ENCODE measurements at regions not wholly inside any gene's neighbourhood (a gene's known extent, or its start where the extent isn't known, plus 50 kb on each side); places are given as distances from the start of the nearest gene placed in this dataset.

DNA sequence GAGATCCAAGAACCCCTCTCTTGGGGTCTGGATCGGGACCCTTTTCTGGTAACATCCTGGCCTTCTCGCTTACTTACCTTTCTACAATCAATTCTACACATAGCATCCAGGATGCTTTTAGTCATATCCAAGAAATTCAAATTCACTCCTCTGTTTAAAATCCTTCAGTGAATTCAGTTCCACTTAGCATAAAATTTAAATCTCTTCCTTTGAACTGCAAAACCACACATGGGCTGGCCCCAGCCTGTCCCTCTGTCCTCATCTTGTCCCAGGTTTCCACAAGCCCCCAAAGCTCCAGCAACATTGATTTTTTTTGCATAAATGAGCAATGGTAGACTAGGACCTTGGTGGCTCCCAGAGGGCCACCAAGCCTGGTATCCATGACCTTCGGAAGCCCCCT lies 96.4 kb upstream of the C16orf82 start:
- Histone ChIP-seq H3K36me3 (ENCODE audit: control insufficient read depth in 1 of 2, insufficient read depth in 2 of 2, low read length in 2 of 2) (no peaks in the 10 kb centered on the region), H3K9me2 (ENCODE audit: insufficient read depth) (no peaks in the 10 kb centered on the region), H3K4me3 (replicated peaks in 1 of 2; ENCODE audit: low read depth in 1 of 2, low read length in 2 of 2) (no peak overlapping the region), H3K9ac (ENCODE audit: low read length) (no peak overlapping the region), H3K4me1 (ENCODE audit: control insufficient read depth in 1 of 2, insufficient read depth in 2 of 2, low read length in 2 of 2) (no peaks in the 10 kb centered on the region), H3K9me3 (ENCODE audit: control insufficient read depth in 1 of 2, insufficient read depth in 1 of 2, low read depth in 1 of 2, low read length in 2 of 2) (no peaks in the 10 kb centered on the region), H3K79me2 (ENCODE audit: insufficient read depth, low read length) (no peaks in the 10 kb centered on the region), H3K4me2 (ENCODE audit: low read length) (no peak overlapping the region), H3K27ac (ENCODE audit: low read depth, low read length) (no peak overlapping the region), H2AFZ (ENCODE audit: low read depth, low read length, poor library complexity, severe bottlenecking) (no peak overlapping the region), H3K27me3 (ENCODE audit: insufficient read depth, low read length) (peaks cover 18% of the 10 kb centered on the region; the same call in 1 of the 2 replicates), H4K20me1 (ENCODE audit: insufficient read depth) (no peaks in the 10 kb centered on the region)
- intact Hi-C loops (cut with micrococcal nuclease) = no loop called here
- BruUV-seq (replicated peaks) = no TSS peak
- no peak for DNase-seq (ENCODE audit: low read depth, low spot score)
- no peak for TF ChIP-seq CEBPB (IDR thresholded peaks at IDR 0.05; ENCODE audit: low read depth)
- no peak for TF ChIP-seq CTCF (IDR thresholded peaks at IDR 0.05 in 2 of 3, conservative IDR thresholded peaks at IDR 0.05 in 1 of 3; ENCODE audit: borderline replicate concordance in 1 of 3, insufficient read depth in 1 of 3, low read depth in 2 of 3, low read length in 2 of 3)
- TF ChIP-seq SIN3A (IDR thresholded peaks at IDR 0.05; ENCODE audit: low read depth) = no peak
- TF ChIP-seq ZNF274 (IDR thresholded peaks at IDR 0.05; ENCODE audit: low read depth, low read length) = no peak
- ChIA-PET RAD21 (ENCODE audit: low non-redundant PET in 1 of 2, low total read pairs in 2 of 2, uncharacterized antibody in 2 of 2, unreplicated experiment in 2 of 2) (no interaction called here), POLR2A (no interaction called here), CTCF (no interaction called here)
- no peak for ATAC-seq

GRCh38 chr16:26976873-26977272 lies 89.9 kb upstream of the C16orf82 start:
- H3K9me2 ChIP-seq (ENCODE audit: insufficient read depth) = no peaks in the 10 kb centered on the region
- no peaks in the 10 kb centered on the region for H3K9me3 ChIP-seq (ENCODE audit: control insufficient read depth in 1 of 2, insufficient read depth in 1 of 2, low read depth in 1 of 2, low read length in 2 of 2)
- ATAC-seq (no peak), DNase-seq (ENCODE audit: low read depth, low spot score) (no peak)
- ChIA-PET POLR2A (no interaction called here), CTCF (interaction anchor here (1.3 kb wide), 1 partner anchor 13 kb away, joined by 3 read pairs; no protein-coding TSS in a partner anchor), RAD21 (ENCODE audit: low non-redundant PET in 1 of 2, low total read pairs in 2 of 2, uncharacterized antibody in 2 of 2, unreplicated experiment in 2 of 2) (no interaction called here)
- H3K79me2 ChIP-seq (ENCODE audit: insufficient read depth, low read length) = no peaks in the 10 kb centered on the region
- H3K4me3 ChIP-seq (replicated peaks in 1 of 2; ENCODE audit: low read depth in 1 of 2, low read length in 2 of 2) = no peak overlapping the region
- intact Hi-C loops (cut with micrococcal nuclease) = no loop called here
- no TSS peak for BruUV-seq (replicated peaks)
- no peaks in the 10 kb centered on the region for H3K36me3 ChIP-seq (ENCODE audit: control insufficient read depth in 1 of 2, insufficient read depth in 2 of 2, low read length in 2 of 2)
- no peak overlapping the region for H3K4me2 ChIP-seq (ENCODE audit: low read length)
- TF ChIP-seq CEBPB (IDR thresholded peaks at IDR 0.05; ENCODE audit: low read depth) (no peak), EGR1 (IDR thresholded peaks at IDR 0.05; ENCODE audit: low read depth) (no peak), EZH2phosphoT487 (IDR thresholded peaks at IDR 0.05; ENCODE audit: borderline replicate concordance) (no peak), ZBTB33 (IDR thresholded peaks at IDR 0.05; ENCODE audit: extremely low read depth, insufficient replicate concordance, low read length) (no peak), TCF7L2 (IDR thresholded peaks at IDR 0.05; ENCODE audit: borderline replicate concordance, extremely low read depth, insufficient read depth, insufficient read length) (no peak), SIN3A (IDR thresholded peaks at IDR 0.05; ENCODE audit: low read depth) (no peak), EZH2 (IDR thresholded peaks at IDR 0.05) (no peak), CBX3 (IDR thresholded peaks at IDR 0.05; ENCODE audit: low read depth) (no peak), ZNF274 (IDR thresholded peaks at IDR 0.05; ENCODE audit: low read depth, low read length) (no peak), SRF (IDR thresholded peaks at IDR 0.05; ENCODE audit: low read depth) (no peak), ELF1 (IDR thresholded peaks at IDR 0.05; ENCODE audit: borderline replicate concordance, low read depth) (no peak), CTCF (IDR thresholded peaks at IDR 0.05 in 2 of 3, conservative IDR thresholded peaks at IDR 0.05 in 1 of 3; ENCODE audit: borderline replicate concordance in 1 of 3, insufficient read depth in 1 of 3, low read depth in 2 of 3, low read length in 2 of 3) (no peak), JUND (IDR thresholded peaks at IDR 0.05) (no peak)
- no peaks in the 10 kb centered on the region for H4K20me1 ChIP-seq (ENCODE audit: insufficient read depth)
- H3K4me1 ChIP-seq (ENCODE audit: control insufficient read depth in 1 of 2, insufficient read depth in 2 of 2, low read length in 2 of 2) = no peaks in the 10 kb centered on the region
- H2AFZ ChIP-seq (ENCODE audit: low read depth, low read length, poor library complexity, severe bottlenecking) = no peak overlapping the region
- no peak overlapping the region for H3K27ac ChIP-seq (ENCODE audit: low read depth, low read length)
- H3K27me3 ChIP-seq (ENCODE audit: insufficient read depth, low read length) = peaks cover 18% of the 10 kb centered on the region; the same call in 1 of the 2 replicates
- no peak overlapping the region for H3K9ac ChIP-seq (ENCODE audit: low read length)
